Activated CD8-positive, alpha-beta memory T cell treated with anti-CD3 and anti-CD28 coated beads for 48 hours (primary cell): ENCODE measurements at regions not wholly inside any gene's neighbourhood (a gene's known extent, or its start where the extent isn't known, plus 50 kb on each side); places are given as distances from the start of the nearest gene placed in this dataset.
"Not testable (repeated sequence)": the region's sequence is repeated elsewhere in the genome, so short reads cannot be mapped to it uniquely, and the experiment has no call there.

Experiments
- DNase-seq, 3 experiments: peaks; one replicate each; pipeline ENCODE4 v3.0.0-alpha.2; 2020; ENCODE audit warnings: low read depth in 2 of 3, low spot score in 2 of 3

DNA sequence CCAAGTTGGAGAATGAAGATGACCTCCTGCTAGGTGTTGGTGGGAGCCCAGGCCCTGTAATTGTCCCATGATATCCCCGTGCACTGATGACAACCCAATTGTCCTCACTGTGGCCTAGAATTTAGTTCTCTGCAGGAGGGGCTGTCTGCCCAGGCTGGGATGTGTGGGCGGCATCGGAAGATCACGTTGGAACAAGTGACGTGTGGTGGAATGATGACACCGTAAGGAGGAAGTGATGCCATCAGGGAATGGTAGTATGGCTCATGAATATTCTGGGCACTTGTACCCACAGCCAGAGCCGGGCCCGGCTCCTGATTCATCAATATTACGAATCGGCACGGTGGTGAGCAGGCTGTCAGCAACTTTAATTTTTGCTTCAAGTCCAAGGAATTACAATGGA lies 111.6 kb downstream of the MIAT start:
- no peak for DNase-seq

DNA sequence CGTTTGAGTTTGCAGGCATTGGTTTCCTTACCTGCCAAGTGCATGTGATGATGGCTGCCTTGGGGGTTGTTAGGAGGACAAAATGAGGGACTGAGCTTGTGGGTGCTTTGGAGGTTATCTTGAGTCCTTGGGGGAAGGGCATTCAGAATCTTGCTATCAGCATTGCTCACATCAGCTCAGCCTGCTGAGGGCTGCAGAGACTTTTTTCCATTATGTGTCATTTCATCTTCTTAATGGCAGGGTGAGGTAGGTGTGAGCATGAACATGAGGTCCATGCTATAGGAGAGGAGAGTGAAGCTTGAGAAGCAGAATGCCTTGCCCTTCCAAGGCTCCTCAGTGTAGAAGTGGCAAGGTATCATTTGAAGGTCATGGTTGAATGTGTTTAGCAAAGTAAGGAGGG lies 112.3 kb downstream of the MIAT start:
- DNase-seq: no peak

DNA sequence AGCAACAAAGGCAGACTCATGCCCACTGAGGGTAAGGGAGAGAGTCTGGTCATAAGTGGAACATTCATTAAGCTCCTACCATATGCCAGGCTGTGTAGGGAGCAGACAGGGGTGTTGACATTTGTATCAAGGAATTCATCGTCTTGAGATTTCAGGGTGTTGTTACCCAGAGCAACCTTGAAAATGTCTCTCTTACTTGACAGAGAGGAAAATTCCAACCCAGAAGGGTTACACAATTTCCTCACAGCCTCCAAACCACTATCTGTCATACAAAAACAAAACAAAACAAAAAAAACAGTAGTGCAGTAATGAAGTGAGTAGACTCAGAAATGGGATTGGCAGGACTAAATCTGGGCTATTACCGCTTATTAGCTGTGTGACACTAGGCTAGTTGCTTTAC lies 113.2 kb downstream of the MIAT start:
- no peak for DNase-seq

DNA sequence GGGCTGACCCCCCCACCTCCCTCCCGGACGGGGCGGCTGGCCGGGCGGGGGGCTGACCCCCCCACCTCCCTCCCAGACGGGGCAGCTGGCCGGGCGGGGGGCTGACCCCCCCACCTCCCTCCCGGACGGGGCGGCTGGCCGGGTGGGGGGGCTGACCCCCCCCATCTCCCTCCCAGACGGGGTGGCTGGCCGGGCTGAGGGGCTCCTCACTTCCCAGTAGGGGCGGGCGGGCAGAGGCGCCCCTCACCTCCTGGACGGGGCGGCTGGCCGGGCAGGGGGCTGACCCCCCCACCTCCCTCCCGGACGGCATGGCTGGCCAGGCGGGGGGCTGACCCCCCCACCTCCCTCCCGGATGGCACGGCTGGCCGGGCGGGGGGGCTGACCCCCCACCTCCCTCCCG lies 115.7 kb downstream of the MIAT start:
- DNase-seq: not testable (repeated sequence)

DNA sequence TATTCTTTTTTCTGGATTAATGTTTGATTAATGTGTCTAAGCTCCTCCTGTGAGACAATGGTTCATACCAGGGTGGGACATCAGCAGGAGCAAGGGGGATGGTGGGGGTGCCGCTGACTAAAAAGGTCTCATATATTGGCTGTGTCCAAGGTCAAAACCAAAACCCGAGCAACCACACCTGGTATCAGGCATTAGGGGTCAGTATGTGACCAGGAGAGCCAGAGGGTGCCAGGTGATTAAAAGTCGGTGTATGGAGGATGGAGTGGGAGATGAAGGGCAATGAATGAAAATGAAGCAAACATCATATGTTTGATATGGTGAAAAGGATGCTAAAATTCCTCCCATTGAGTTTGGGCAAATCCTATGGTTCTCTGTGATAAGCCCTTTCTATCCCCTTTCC lies 118.0 kb downstream of the MIAT start:
- no peak for DNase-seq

DNA sequence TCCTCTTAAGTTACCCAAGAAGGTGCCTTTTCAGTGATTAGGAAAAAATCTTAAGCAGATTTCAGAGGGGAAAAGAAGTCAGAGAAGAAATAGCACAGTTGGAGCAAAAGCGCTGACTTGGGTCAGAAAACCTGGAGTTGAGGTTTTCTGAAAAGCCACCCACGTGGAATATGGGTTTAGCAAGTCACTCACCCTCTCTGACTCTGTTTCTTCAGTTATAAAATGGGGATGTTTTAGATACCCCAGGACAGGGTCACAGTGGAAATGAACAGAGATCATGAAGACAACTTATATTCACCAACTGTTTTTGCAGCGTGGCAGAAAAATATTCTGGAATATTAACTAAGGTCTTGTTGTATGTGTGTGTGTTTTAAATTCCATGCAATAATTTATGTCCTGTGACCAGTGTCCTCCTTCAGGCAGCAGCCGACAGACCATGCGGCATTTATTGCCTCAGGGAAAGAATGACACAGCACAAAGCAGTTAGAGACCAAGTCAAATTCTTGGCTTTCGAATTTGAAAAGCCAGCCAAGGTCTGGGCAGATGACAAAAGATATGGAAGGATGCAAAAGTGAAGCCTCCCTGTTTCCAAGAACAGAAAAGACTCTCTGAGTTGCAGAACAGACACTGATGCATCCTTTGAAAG lies 119.9 kb downstream of the MIAT start:
- no peak for DNase-seq

DNA sequence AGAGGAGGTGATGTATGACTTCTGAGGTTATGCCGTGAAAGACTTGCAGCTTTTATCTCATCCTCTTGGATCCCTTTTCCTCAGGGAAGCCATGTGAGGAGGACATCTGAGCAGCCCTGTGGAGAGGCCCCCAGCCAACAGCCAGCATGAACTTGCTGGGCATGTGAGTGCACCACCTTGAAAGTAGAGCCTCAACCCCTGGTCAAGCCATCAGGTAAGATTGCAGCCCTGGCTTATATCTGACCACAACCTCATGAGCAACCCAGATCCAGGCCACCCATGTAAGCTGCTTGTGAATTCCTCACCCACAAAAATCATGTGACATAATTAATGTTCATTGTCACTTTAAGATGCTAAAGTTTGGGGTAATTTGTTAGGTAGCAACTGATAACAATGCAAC lies 121.0 kb downstream of the MIAT start:
- no peak for DNase-seq

DNA sequence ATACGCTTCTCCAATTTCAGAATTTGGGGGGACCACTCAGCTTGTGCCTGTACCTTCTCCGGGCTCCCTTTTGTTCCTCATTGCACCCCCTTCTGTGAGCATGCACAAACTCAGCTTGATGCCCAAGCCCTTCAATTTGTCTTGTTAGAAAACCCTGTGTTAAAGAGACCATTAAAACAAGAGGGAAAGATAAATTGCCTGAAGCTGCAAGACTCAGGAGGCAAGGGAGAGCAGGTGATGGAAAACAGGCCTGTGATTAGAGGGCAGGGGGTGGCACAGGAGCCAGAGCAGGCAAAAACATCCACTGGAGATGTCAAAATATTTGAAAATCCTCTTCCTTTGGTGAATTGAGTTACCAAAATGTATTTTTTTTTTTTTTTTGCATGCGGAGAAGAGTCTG lies 121.7 kb downstream of the MIAT start:
- no peak for DNase-seq

DNA sequence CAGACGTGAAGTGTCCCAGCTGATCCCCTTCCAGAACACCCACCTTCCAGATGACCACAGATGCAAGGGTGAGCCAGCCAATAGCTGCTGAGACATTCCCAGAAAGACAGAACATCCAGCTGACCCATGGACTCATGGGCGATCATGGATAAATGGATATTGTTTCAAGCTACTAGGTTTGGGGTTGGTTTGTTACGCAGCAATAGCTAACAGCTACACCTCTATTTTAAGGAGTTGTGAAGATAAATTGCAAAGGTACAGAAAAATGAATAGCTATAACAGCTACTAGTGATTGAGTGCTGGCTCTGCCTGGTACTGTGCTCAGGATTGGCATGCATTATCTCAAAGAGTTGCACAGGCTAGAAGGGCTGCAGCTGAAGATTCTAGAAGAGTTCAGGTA lies 122.5 kb downstream of the MIAT start:
- no peak for DNase-seq

DNA sequence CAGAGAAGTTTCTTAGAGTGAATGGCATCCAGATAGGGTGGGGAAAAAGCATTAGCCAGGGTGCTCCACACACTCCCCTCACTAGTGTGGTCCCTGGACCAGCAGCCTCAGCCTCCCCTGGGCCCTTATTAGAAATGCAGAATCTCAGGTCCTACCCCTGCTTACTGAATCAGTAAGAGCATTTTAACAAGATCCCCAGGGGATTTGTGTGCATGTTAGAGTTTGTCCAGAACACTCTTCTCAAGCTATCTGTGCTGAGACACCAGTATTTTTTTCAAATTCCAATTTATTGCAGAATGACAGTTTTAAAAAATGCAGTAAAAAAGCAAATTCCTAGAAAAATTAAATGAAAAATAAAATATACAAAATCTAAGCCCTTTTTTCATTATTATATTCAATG lies 123.1 kb downstream of the MIAT start:
- no peak for DNase-seq

DNA sequence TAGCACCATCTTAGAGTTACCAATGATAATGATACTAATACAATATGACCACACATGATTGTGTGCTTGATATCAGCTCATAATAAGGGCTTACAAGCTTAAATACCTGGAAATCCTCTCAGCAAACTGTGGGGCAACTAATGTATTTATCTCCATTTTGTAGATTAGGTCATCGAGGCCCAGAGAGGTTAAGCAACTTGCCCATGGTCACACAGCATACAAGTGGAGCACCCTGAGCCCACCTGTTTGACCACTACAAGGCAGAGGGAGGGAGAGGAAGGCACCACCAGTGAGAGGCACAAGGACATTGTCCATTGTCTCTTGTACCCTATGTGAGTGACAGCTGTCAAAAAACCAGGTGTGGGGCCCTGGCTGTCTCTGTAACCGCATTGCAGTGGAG lies 123.7 kb downstream of the MIAT start:
- no peak for DNase-seq

DNA sequence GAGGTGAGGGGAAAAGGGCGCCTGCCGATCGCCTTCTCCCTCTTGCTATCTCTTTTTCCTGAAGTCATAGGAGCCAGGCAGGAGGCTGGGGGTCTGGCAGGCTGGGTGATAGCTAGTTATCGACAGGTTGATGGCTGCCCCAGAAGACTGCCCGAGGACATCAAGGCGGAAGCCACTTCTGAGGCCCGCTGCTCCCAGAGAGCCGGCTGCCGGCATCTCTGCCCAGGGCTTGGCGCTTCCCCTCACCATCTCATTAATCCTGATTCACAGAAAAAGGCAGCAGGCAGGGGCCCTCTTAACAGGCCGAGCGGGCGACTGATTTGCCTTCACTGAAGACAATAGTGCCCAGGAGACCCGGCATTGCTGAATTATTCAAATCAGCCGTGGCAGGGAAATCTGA lies 124.2 kb downstream of the MIAT start:
- DNase-seq: no peak

DNA sequence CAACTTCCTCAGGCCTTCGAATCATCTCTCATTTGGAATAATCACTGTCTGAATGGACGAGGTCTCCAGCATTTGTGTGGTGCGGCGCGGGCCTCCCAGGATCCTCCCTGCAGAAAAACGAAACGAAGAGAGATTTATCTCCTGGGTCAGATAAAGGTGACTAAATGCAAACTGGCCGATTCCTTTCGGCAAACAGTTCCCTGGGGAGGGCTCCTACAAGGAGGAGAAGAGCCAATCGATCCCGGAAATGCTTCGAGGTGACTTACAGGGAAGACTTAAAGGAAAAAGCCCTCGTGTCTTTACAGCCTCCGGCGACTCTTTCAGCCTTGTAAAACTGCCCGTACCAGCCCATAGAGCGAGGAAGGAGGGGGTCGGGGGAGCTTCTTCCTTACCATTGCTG lies 126.5 kb downstream of the MIAT start:
- DNase-seq: no peak

DNA sequence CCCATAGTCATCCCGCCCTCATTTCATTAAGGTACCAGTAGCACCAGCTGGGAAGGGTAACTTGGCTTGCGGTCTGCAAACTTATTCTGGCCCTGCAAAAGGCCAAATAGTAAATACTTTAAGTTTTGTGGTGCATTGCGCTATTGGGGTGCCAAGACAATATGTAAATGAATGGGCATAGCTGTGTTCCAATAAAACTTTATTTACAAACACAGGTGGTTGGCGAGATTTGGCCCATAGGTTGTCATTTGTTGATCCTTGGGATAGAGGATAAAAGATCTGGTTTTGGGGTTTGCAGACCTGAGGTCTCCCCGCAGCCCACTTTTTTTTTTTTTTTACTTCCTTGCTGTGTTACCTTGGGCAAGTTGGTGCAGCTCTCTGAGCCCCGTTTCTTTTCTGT lies 127.4 kb downstream of the MIAT start:
- no peak for DNase-seq

DNA sequence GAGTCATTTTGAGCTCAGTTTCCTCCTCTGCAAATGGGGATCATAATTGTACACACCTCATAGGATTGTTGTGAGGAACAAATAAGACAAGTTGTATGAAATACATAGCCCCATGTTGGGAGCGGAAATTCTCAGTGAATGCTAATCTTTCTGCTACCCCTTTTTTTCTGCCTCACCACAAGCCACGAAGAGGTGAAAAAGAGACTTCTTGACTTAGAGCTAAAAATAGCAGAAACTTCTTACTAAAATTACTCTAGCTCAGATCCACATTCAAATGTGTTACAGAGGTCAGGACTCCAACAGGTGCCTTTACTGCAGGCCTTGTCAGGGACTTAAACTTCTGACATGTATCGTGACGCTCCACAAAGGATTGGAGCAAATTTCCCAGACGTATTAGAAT lies 128.5 kb downstream of the MIAT start:
- DNase-seq: no peak

DNA sequence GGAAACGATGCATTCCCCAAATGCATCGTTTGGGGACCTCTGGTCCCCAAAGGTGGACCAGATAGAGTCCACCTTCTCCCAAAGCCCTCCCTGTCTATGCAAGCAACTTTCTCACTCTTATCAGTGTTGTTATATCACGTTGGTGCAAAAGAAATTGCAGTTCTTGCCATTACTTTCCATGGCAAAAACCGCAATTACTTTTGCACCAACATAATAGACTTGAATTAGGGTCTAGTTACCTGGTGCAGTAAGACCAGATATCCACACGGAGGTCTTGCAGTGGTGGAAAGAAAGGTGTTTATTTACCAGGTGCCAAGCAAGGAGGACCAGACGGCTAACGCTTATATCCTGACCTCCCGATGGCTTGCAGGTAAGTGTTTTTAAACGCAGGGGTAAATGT lies 129.0 kb downstream of the MIAT start:
- DNase-seq: no peak

DNA sequence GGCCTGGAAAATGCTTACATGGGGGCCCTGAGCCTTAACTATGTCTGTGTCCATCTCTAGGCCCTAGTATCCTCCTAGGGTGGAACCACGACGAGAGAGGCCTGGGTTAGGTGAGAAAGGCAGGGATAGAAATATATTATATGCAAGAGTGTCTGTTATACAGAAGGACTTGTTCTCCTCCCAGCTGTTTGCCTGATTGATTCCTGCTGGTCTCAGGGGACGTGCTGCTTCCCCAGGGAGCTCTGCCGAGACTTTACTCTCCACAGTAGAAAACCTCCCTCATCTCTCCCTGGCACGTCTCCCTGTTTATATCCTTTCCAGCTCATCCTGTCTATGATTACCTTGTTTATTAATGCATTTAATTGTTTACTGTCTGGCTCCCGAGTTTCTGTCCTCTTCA lies 132.6 kb downstream of the MIAT start:
- no peak for DNase-seq

DNA sequence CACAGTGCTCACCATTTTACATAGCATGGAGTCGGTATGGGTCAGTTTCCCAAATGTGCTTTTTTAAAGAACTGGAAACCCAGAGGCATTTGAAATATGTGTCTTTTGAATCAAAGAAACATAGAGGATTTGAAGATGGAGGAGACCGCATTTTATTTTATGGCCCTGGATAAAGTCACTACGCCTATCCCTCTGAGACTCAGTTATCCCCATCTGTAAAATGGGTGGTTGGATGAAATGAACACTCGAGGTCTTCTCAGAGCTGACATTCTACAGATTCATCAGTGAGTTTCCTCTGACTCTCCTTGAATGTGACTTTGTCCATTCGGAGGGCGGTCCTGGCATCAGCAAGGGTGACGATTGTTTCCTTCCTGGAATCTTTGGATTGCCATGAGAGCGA lies 135.1 kb downstream of the MIAT start:
- DNase-seq: no peak

DNA sequence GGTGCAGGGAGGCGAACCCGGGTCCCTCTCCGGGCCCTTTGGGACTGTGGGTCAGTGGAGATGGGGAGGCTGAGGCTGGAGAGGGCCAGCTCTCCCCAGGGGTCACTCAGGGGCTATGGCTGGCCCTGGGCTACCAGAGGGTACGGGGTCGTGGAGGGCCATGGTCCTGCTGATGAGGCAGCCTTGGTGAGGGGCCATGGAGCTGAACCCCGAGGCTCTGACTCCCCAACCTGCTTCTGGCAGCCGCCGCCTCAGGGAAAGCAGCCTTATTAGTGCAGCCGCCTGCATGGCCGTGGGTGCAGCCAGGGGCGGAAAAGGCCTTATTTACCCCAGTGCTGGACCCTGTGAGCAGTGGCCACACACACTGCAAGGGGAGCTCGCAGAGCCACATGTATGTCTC lies 139.4 kb downstream of the MIAT start:
- no peak for DNase-seq

DNA sequence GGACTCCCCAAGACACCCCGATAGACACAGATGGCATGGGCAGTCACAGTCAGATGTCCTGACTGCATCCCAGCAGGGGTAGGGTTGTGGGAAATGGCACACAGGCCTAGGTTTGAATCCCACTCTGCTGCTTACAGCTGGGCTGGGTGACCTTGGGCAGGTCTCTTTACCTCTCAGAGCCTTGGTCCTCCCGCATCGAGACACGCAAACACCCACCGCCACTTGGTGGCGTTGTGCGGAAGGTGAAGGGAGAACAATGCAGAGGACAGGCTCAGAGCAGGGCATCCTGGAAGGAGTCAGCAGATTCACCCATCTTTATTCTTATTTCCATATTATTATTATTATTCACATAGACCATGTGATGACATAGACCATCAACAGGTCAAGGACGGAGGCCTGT lies 140.5 kb downstream of the MIAT start:
- no peak for DNase-seq

DNA sequence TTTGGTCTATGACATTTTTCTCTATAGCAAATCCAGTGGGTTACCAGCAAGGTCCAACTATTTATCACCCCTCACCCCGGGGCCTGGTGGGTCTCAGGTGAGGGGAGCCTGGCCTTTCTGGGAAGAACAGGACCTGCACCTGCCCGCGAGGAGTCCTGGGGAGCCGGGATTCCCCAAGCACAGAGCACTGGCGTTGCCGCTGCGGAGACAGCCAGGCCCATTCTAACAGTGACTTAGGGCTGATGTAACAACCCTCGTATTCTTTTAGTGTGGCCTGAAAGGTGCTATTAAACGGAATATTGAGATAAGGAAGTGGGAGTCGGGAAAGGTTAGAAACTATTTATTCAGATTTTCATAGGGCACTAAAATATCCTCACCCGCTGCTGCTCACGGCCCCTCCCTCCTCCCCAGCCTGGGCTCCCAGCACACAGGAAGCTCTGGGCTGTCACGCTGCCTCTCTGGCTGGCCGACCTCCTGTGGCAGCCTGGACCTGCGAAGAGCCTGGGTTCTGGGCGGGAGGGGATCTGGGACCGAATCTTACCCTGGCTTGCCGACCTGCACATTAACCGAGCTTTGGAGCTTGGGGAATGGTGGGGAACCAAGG lies 141.2 kb downstream of the MIAT start:
- no peak for DNase-seq

DNA sequence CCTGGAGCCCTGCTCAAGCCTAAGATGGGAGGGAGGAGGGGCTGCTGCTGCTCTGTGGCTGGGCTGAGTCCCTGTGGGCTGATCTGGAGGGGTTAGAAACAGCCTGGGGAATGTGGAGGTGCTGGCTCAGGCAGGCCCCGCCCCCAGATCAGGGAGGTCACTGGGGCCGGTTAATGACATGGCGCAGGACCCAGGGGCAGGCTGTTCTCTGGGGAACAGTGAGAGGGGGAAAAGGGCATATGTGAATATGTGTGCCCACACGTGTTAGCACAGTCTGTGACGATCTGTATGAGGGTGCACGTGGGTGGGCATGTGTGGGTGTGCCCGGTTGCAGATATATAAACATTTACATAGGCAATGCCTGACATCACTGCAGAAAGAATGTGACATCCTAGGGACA lies 143.5 kb downstream of the MIAT start:
- no peak for DNase-seq

DNA sequence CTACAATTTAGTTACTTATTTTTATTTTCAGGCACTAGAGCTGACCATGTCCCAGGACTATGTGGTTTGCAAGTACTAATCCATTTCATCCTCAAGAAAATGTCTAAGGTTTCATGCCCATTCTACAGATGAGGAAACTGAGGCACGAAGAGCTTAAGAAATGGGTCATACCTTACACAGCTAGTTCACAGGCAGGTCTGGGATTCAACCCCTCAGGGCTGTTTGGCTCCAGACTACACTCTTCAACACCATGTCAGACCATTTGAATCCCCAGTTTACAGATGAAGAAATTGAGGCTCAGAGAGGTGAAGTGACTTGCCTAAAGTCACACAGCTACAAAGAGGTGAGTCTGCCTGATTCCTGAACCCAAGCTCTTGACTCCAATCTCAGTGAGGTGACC lies 144.1 kb downstream of the MIAT start:
- no peak for DNase-seq

DNA sequence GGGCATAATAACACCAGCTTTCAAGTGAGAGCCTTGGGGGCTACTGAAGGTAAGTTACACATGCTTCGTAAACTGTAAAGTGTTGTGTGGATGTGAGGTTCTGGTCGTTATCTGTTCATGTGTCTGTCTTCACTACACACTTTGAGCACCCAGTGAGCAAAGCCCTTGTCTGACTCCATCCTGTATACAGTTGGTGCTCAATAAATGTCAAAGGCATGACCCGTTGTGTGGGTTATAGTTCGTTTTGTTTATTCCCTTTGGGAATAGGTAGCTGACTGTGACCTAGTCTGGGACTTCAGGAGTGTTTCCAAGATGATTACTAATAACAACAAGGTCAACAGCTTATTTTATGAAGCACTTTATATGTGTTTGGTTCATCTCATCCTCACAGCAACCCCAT lies 146.9 kb downstream of the MIAT start:
- DNase-seq: no peak
